GM12874 (cell line): ENCODE measurements at regions not wholly inside any gene's neighbourhood (a gene's known extent, or its start where the extent isn't known, plus 50 kb on each side); places are given as distances from the start of the nearest gene placed in this dataset.

Experiments
- TF ChIP-seq, protein P1 (sequence below): IDR thresholded peaks from 2 replicates; pipeline ENCODE4 v1.5.1; 2011; ENCODE audit warnings: low read depth, mild to moderate bottlenecking, control low read depth, low read length, moderate library complexity; ENCODE audit not compliant: insufficient read depth

DNA sequence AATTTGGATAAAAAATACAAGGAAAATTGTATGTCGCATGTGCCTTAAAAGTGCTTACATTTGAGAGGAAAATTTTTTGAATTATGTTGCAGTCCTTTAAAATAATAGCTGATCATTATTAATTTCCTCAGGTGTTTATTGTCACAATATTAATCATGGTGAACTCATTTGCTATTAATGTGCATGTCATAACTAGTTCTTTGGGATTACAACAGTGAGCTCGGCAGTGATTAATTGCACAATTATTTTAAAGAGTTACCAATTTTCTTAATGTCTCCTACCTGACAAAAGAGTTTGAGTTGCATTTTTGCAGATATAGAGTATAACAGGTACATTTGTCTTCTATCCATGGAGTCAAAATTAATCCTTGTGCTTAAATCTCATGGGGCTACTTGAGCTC lies 854.3 kb downstream of the BRINP3 start:
- TF ChIP-seq, protein P1, sequence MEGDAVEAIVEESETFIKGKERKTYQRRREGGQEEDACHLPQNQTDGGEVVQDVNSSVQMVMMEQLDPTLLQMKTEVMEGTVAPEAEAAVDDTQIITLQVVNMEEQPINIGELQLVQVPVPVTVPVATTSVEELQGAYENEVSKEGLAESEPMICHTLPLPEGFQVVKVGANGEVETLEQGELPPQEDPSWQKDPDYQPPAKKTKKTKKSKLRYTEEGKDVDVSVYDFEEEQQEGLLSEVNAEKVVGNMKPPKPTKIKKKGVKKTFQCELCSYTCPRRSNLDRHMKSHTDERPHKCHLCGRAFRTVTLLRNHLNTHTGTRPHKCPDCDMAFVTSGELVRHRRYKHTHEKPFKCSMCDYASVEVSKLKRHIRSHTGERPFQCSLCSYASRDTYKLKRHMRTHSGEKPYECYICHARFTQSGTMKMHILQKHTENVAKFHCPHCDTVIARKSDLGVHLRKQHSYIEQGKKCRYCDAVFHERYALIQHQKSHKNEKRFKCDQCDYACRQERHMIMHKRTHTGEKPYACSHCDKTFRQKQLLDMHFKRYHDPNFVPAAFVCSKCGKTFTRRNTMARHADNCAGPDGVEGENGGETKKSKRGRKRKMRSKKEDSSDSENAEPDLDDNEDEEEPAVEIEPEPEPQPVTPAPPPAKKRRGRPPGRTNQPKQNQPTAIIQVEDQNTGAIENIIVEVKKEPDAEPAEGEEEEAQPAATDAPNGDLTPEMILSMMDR: no peak

DNA sequence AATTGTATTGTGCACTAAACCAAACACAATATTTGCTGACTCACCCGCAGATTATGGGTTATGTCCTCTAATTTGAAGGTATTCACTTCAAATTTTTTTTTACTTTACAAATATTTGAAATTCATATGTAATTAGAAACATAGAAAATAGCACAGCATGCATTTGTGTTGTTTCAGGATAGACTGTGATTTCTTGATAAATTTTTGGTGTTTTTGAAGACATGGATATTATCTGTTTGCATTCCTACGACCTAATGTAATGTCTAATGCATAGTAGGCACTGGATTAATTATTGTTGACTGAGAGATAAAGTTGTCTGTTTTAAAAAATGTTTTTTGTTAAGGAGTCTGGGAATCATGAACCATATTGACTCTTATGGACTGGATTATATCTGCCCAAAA lies 850.2 kb downstream of the BRINP3 start:
- TF ChIP-seq, protein P1: no peak

DNA sequence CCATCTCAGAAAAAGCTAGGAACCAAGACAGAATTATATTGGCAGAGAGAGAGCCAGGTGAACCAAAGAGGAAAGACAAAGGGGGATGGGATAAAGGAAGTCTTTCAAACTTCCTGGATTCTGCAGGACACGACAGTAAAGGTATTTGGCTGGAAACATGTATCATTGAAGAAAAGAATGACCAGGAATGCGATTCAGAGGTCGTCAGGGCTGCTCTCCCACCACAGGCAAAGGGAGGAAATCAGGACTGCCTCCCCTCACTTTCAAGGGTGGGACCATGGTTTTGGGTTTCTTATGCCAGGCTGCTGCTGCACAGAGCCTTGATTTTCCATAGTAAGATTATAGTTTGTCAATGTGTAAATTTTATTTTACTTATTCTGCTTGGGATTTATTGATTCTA lies 848.8 kb downstream of the BRINP3 start:
- TF ChIP-seq, protein P1: no peak

DNA sequence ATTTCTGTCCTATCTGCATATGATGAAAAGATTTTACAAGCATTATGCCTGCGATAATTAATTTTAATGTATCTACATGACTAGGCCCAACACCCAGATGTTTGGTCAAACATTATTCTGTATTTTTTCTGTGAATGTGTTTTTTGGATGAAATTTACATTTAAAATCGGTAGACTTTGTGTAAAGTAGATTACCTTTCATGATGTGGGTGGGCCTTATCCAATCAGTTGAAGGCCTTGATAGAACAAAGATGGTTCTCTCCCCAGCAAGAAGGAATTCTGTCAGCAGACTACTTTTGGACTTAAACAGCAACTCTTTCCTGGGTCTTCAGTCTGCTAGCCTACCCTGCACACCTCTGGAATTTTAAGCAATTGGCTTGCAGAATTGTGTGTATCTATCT lies 844.0 kb downstream of the BRINP3 start:
- TF ChIP-seq, protein P1: no peak

DNA sequence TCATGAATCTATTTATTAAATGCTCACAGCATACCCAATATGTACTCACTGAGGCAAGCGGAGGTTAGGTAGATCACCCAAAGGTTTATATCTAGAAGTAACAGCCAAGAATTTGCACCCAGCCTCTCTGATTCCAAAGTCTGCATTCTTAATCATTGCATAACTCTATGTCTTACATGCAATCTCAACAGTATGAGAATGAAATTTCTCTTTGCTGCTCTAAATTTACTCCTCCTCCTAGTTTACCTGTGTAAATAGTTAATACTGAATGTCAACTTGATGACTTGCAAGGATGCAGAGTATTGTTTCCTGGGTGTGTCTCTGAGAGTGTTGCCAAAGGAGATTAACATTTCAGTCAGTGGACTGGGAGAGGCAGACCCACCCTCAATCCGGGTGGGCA lies 840.6 kb downstream of the BRINP3 start:
- TF ChIP-seq, protein P1: no peak

DNA sequence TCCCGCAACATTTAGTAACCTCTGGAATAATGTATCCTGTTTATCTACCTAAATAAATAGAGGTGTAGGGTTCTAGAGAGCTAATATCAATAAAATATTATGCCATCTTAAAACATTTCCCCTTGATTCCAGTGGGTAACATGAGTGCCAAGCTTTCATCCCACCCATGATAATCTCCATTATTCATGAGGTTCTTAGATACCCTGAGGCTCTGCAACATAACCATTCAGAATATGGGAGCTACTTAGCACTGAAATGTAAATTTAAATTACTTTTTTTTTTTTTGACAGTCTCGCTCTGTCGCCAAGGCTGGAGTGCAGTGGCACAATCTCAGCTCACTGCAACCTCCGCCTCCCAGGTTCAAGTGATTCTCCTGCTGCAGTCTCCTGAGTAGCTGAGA lies 832.7 kb downstream of the BRINP3 start:
- TF ChIP-seq, protein P1: no peak

DNA sequence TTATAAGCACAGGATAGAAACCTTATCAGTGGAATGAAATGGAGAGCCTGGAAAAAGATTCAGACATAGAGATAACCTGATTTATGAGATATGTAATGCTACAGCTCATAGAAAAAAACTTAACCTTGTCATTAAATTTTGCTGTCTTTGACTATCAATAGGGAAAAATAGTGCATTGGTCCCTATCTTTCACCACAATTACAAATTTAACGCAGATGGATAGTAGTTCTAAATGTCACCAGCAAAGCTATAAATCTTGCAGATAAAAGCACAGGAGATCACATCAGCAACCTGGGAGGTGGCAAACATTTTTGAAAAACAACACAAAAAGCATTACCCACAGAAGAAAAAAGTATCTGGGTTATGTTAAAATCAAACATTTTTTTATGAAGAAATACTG lies 831.6 kb downstream of the BRINP3 start:
- TF ChIP-seq, protein P1: no peak

DNA sequence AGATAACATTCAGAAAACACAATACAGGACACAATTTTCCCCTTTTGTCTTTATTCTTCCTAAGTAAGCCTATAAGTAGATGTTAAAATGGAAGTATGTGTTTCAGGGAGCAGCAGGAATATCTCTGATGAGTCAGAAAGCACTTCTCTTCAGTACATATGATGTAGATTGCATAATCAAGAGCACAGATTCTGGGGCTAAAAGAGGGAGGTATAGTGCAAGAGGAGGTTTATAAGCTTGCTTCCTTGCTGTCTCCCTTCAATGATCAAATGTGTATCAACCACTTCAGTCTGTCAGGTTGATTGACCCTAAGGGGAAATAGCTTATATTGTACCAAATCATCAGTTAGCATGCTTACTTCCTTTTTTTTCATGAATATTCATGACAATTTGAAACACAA lies 822.8 kb downstream of the BRINP3 start:
- TF ChIP-seq, protein P1: no peak
